ENCODE measurements at regions not wholly inside any gene's neighbourhood (a gene's known extent, or its start where the extent isn't known, plus 50 kb on each side); places are given as distances from the start of the nearest gene placed in this dataset.

DNA sequence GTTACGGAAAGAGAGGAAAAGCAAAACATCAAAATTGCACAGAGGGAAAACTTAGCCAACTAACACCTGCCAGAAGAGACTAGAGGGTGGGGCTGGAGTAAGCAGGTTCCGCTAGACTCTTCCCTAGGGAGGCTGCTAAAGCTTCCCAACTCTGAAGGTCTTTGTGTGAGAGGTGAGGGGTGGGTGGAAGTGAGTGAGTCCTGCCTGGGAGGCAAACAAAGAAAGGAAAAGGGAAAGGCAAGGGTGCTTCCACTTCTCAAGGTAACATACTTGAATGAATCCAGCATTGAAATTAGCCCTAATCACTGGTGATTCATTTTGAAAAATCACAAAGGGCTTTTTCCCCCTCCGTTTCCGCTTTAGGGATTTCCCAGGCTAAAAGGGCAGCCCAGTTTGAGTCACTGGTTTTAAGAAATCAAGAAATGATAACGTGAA, 220.5 kb upstream of the ADAMTS9 start:
- TF ChIP-seq CTCF (IDR thresholded peaks at IDR 0.05; ENCODE audit: insufficient read depth, low read length) (no peak), REST (IDR thresholded peaks at IDR 0.05; ENCODE audit: insufficient replicate concordance, low read depth) (no peak), POLR2AphosphoS5 (IDR thresholded peaks at IDR 0.05; ENCODE audit: low read depth) (no peak)

Measured in HL-60 (cell line).